ENCODE measurements at regions not wholly inside any gene's neighbourhood (a gene's known extent, or its start where the extent isn't known, plus 50 kb on each side); places are given as distances from the start of the nearest gene placed in this dataset.

- Histone ChIP-seq H3K79me2 (ENCODE audit: insufficient read depth, low read length) (no peaks in the 10 kb centered on the region), H3K9ac (ENCODE audit: low read length) (no peak overlapping the region), H3K4me2 (ENCODE audit: low read length) (no peak overlapping the region), H4K20me1 (ENCODE audit: insufficient read depth, low read length) (no peaks in the 10 kb centered on the region), H3K9me3 (ENCODE audit: insufficient read depth, low read depth, low read length) (no peaks in the 10 kb centered on the region), H3K27ac (ENCODE audit: low read depth, low read length) (no peak overlapping the region), H3K36me3 (ENCODE audit: insufficient read depth, low read length) (no peaks in the 10 kb centered on the region), H3K27me3 (ENCODE audit: insufficient read depth, low read length) (no peaks in the 10 kb centered on the region), H2AFZ (ENCODE audit: low read depth, low read length) (no peak overlapping the region), H3K4me3 (ENCODE audit: insufficient read depth, low read depth, low read length) (no peak overlapping the region), H3K4me1 (ENCODE audit: insufficient read depth, low read length) (no peaks in the 10 kb centered on the region)
- Mint-ChIP-seq H3K36me3 (ENCODE audit: low read depth, unreplicated experiment) (peaks cover 3% of the 10 kb centered on the region), H3K4me3 (ENCODE audit: unreplicated experiment) (no peak overlapping the region), H3K27me3 (ENCODE audit: low read depth, unreplicated experiment) (peaks cover 28% of the 10 kb centered on the region), H3K9me3 (ENCODE audit: unreplicated experiment) (peaks cover 16% of the 10 kb centered on the region), H3K4me1 (ENCODE audit: low read depth, unreplicated experiment) (no peaks in the 10 kb centered on the region), H3K27ac (ENCODE audit: unreplicated experiment) (no peak overlapping the region)
- FAIRE-seq (no peak), DNase-seq (ENCODE audit: low read depth) (no peak)
- TF ChIP-seq EZH2 (IDR thresholded peaks at IDR 0.05; ENCODE audit: insufficient read depth, low read length) (no peak), CTCF (IDR thresholded peaks at IDR 0.05; ENCODE audit: insufficient read depth, low read depth, low read length) (no peak)
Measured at GRCh38 chr16:9417898-9418297, 326.5 kb downstream of the HAPSTR1 start.

- Histone ChIP-seq H3K4me2 (ENCODE audit: low read length) (no peak overlapping the region), H3K9ac (ENCODE audit: low read length) (no peak overlapping the region), H3K4me1 (ENCODE audit: insufficient read depth, low read length) (no peaks in the 10 kb centered on the region), H3K27me3 (ENCODE audit: insufficient read depth, low read length) (no peaks in the 10 kb centered on the region), H3K27ac (ENCODE audit: low read depth, low read length) (no peak overlapping the region), H3K9me3 (ENCODE audit: insufficient read depth, low read depth, low read length) (no peaks in the 10 kb centered on the region), H3K79me2 (ENCODE audit: insufficient read depth, low read length) (no peaks in the 10 kb centered on the region), H3K36me3 (ENCODE audit: insufficient read depth, low read length) (no peaks in the 10 kb centered on the region), H2AFZ (ENCODE audit: low read depth, low read length) (no peak overlapping the region), H3K4me3 (ENCODE audit: insufficient read depth, low read depth, low read length) (no peak overlapping the region), H4K20me1 (ENCODE audit: insufficient read depth, low read length) (no peaks in the 10 kb centered on the region)
- Mint-ChIP-seq H3K9me3 (ENCODE audit: unreplicated experiment) (peaks cover 16% of the 10 kb centered on the region), H3K4me1 (ENCODE audit: low read depth, unreplicated experiment) (no peaks in the 10 kb centered on the region), H3K4me3 (ENCODE audit: unreplicated experiment) (no peak overlapping the region), H3K27ac (ENCODE audit: unreplicated experiment) (no peak overlapping the region), H3K36me3 (ENCODE audit: low read depth, unreplicated experiment) (peaks cover 3% of the 10 kb centered on the region), H3K27me3 (ENCODE audit: low read depth, unreplicated experiment) (peaks cover 22% of the 10 kb centered on the region)
- no peak for TF ChIP-seq EZH2 (IDR thresholded peaks at IDR 0.05; ENCODE audit: insufficient read depth, low read length)
- TF ChIP-seq CTCF (IDR thresholded peaks at IDR 0.05; ENCODE audit: insufficient read depth, low read depth, low read length): no peak
- FAIRE-seq (no peak), DNase-seq (ENCODE audit: low read depth) (no peak)
Measured at GRCh38 chr16:9419161-9419560, 327.7 kb downstream of the HAPSTR1 start.

- no peaks in the 10 kb centered on the region for H3K27me3 ChIP-seq (ENCODE audit: insufficient read depth, low read length)
- no peaks in the 10 kb centered on the region for H3K79me2 ChIP-seq (ENCODE audit: insufficient read depth, low read length)
- FAIRE-seq: no peak
- no peak overlapping the region for H3K4me2 ChIP-seq (ENCODE audit: low read length)
- H4K20me1 ChIP-seq (ENCODE audit: insufficient read depth, low read length): no peaks in the 10 kb centered on the region
- TF ChIP-seq EZH2 (IDR thresholded peaks at IDR 0.05; ENCODE audit: insufficient read depth, low read length): no peak
- TF ChIP-seq CTCF (IDR thresholded peaks at IDR 0.05; ENCODE audit: insufficient read depth, low read depth, low read length): no peak
- peaks cover 21% of the 10 kb centered on the region for H3K27me3 Mint-ChIP-seq (ENCODE audit: low read depth, unreplicated experiment)
- no peak overlapping the region for H3K4me3 Mint-ChIP-seq (ENCODE audit: unreplicated experiment)
- H3K4me1 Mint-ChIP-seq (ENCODE audit: low read depth, unreplicated experiment): no peaks in the 10 kb centered on the region
- H3K27ac ChIP-seq (ENCODE audit: low read depth, low read length): no peak overlapping the region
- H3K4me3 ChIP-seq (ENCODE audit: insufficient read depth, low read depth, low read length): no peak overlapping the region
- H3K27ac Mint-ChIP-seq (ENCODE audit: unreplicated experiment): no peak overlapping the region
- H3K9ac ChIP-seq (ENCODE audit: low read length): no peak overlapping the region
- no peaks in the 10 kb centered on the region for H3K4me1 ChIP-seq (ENCODE audit: insufficient read depth, low read length)
- H3K36me3 ChIP-seq (ENCODE audit: insufficient read depth, low read length): no peaks in the 10 kb centered on the region
- peaks cover 3% of the 10 kb centered on the region for H3K36me3 Mint-ChIP-seq (ENCODE audit: low read depth, unreplicated experiment)
- no peak overlapping the region for H2AFZ ChIP-seq (ENCODE audit: low read depth, low read length)
- DNase-seq (ENCODE audit: low read depth): no peak
- H3K9me3 Mint-ChIP-seq (ENCODE audit: unreplicated experiment): peaks cover 7% of the 10 kb centered on the region
- no peaks in the 10 kb centered on the region for H3K9me3 ChIP-seq (ENCODE audit: insufficient read depth, low read depth, low read length)
Measured at GRCh38 chr16:9422762-9423513, 331.5 kb downstream of the HAPSTR1 start.
